GM21717 (cell line): ENCODE measurements at regions not wholly inside any gene's neighbourhood (a gene's known extent, or its start where the extent isn't known, plus 50 kb on each side); places are given as distances from the start of the nearest gene placed in this dataset.
A peak's percentile ranks its signal among the peaks of the same experiment; 100 is the strongest.
"Not testable (repeated sequence)": the region's sequence is repeated elsewhere in the genome, so short reads cannot be mapped to it uniquely, and the experiment has no call there.

Source experiments
- ATAC-seq: cut with Tn5 transposase; IDR thresholded peaks from one replicate; pipeline ENCODE4 v1.9.1; 2021; ENCODE audit warnings: mild to moderate bottlenecking, moderate library complexity; ENCODE audit not compliant: unreplicated experiment

DNA sequence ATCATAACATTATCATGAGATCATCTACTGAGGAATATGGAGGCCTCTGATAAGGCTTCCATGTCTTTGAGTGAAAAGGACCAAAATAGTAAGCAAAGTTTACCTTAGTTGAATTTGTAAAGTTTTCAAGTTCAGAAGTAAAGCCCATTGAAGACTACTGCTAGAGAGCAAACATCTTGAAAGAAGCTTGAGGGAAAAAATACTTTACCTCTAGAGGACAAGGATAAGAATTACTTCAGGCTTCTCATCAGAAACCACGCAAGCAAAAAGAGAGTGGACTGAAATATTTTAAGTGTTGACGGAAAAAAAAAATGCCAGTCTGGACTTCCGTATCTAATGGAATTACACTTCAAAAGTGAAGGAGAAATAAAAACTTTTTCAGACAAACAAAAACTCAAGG lies 114.3 kb downstream of the MPP7 start:
- ATAC-seq = no peak

DNA sequence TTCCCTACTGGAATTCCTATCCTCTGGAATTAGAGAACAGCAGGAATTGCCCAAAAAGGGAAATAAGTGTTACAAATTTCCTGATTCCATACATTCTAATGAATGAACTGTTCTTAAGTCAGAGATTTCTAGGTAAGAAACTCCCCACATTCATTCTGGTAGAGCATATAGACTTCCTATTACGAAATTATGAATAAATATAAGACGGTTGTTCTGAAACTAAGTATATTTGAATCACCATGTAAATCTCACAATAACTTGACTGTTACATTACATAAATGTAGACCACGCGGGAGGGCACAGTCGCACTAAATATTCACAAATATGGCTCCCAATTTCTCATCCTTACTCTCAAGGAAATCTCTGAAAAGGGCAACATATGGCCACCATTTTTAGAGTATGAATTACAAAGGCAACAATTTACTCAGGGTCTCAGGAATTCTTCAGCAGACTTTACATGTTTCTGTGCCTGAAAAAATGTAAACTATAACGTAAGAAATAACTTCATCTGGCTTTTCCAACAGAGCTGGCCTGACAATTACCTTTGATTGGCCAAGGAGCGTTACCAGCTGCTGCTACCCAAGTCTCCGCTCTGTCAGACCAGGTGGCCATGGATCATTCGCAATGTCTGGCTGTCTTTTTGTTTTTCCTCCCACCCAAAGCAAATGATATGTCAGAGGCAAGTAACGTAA lies 115.8 kb downstream of the MPP7 start:
- no peak for ATAC-seq

DNA sequence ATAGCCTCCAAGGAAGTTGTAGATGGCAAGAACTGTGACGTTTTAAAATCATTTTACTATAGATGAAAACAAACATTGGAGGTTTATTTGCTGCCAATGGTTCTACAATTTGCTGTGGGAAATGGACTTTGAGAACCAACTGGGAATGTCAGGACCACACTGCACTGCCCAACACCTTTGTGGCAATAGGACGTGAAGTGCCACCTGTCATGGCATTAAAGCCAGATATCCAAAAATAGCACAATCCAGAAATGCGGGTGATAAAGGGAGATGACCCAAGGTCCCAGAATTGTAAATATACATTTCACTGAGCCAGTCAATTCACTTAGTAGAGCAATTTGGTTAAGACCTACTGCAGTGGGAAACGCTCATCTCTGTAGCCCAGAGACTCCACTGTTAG lies 116.4 kb downstream of the MPP7 start:
- ATAC-seq = no peak

DNA sequence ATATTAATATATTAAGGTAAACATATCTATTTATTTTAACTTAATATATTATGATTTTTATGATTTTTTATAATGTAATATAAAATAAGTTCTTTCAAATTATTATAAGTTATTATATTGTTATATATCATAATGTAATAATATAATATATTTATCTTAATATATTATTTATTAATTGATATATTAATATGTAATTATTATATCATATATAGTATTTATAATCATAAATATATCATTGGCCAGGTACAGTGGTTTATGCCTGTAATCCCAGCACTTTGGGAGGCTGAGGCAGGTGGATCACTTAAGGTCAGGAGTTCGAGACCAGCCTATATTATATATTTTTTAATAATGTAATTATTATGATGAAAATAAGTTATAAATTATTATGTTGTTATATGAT lies 118.1 kb downstream of the MPP7 start:
- ATAC-seq = no peak

DNA sequence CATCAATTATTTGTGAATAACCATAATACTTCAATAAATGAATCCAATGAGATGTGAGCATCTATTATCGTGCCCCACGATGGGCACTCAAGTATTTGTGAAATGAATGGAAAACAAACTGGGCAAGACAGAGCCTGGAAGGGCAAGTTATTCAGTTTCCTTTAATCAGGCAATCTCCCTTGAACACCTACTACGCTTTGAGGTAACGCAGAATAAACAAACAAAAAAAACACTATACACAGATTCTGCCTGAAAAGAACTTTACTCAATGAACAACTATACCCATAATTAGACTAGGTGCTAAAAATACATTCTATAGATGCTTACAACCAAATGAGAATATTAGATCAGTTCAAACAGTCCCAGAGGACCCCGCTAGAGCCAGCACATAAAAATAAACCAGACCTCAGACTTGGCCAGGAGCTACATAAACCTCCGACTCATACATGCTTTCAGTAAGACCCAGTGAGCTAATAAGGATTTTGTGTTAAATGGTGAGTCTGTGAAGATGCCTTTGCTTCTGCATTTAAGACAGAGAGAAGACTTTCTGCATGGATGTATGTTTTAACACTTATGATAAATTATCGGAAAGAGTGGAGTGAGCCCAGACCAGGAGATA lies 121.3 kb downstream of the MPP7 start:
- no peak for ATAC-seq

DNA sequence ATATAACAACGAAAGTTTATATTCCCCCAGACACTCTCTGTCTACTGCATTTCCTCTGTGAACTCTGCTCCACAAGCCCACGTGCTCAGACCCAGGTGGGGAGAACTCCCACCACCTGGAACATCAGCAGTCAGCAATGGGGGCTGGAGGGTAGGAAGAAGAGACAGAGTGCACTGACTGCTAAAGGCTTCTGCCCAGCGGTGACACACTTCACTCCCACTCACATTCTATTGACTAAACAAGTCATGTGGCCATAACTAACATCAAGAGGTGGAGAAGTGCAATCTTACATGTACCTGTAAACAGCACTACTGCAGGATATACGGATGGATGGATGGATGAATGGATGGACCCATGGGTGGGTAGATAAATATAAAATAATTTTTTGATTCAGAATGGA lies 122.2 kb downstream of the MPP7 start:
- ATAC-seq = no peak

DNA sequence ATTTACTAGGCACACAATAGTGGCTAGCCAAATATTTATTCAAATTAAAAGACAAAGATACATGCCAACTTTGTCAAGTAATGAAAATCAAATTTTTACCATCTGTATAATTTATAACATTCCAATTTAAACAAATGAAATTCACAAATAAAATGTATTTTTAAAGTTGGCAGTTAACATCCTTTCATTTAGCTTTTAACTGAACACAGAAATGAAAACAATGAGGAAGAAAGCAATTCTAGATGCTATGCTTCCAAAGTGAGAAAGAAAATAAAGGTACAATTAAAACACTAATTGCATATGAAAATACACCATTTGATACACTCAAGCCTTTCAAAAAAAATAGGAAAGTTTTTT lies 123.1 kb downstream of the MPP7 start:
- ATAC-seq = no peak

DNA sequence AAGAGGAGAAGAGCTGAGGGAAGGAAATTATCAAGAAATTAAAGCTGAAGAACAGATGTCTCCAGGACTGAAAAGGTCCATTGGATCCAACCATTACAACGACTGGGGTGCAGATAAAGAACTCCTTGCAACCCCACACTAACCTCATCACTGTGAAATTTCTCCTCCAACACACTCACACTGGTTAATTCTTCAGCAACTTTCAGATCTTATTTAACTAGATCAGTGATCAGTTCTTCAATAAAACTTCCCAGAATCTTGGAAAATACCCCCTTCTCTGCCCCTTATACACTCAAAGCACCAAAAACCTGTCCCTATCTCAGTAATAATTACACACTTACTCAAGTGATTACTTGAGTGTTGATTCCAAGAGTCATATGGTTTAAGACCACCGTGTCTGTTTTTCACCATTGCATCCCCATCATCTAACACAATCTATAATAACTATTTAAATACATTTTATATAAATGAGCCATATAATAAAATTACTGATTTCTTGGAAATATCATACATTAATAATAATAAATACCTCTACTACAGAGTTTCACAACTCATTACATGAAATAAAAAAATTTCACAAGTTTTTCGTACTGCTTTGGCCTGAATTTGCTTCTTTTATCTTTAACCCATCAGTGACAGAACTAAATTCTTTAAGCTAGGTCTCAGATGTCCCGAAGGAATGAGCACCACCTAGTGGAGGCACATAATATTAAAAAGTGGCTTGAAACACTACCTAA lies 123.7 kb downstream of the MPP7 start:
- no peak for ATAC-seq

DNA sequence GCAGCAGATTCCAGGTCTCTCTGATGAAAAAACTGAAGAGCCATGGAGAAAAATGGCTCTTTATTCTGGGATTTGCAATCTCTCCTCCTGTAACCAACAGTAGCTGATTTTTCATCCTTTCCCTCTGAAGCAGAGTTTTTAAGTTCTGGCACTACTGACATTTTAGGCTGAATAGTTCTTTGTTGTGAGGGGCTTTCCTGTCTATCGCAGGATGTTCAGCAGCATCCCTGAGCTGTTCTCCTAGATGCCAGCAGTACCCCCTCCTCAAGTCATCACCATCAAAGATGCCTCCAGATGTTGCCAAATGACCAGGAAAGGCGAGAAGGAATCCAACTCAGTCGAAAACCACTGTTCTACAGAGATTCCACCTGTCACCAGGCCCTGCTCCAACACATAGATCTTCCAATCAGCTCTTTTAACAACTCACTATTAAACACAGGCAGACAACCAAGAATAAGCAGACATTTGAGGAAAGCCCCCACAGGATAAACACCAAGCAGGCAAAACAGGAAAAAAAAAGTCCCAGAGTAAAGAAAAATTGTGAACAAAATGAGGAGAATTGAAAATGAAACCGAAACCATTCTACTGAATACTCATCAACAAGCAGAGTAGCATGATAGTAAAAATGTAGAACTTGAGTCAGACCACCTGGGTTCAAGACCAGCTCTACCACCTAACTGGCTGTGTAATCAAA lies 124.8 kb downstream of the MPP7 start:
- ATAC-seq = peak; percentile 81

DNA sequence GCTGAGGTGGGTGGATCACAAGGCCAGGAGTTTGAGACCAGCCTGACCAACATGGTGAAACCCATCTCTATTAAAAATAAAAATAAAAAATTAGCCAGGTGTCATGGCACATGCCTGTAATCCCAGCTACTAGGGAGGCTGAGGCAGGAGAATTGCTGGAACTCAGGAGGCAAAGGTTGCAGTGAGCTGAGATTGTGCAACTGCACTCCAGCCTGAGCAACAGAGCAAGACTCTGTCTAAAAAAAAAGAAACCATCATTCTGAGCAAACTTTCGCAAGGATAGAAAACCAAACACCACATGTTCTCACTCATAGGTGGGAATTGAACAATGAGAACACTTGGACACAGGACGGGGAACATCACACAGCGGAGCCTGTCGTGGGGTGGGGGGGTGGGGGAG lies 126.4 kb downstream of the MPP7 start:
- ATAC-seq = not testable (repeated sequence)

DNA sequence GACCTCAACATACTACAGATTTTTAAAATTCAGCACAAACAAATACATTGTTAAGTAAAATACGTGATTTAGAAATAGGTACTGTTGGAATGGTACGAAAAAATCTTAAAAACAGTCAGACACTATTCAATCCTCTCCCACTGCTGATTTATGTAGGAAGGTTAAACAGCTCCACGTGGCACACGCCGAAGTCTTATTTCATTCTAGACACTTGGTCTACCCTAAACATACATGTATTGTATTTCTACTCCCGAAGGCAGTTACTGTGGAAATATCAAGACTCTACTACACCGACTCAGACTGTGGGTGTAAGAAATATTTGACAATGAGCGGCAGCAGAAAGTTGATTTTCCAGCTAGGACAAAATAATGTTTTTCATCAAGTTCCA lies 130.6 kb downstream of the MPP7 start:
- ATAC-seq = no peak

DNA sequence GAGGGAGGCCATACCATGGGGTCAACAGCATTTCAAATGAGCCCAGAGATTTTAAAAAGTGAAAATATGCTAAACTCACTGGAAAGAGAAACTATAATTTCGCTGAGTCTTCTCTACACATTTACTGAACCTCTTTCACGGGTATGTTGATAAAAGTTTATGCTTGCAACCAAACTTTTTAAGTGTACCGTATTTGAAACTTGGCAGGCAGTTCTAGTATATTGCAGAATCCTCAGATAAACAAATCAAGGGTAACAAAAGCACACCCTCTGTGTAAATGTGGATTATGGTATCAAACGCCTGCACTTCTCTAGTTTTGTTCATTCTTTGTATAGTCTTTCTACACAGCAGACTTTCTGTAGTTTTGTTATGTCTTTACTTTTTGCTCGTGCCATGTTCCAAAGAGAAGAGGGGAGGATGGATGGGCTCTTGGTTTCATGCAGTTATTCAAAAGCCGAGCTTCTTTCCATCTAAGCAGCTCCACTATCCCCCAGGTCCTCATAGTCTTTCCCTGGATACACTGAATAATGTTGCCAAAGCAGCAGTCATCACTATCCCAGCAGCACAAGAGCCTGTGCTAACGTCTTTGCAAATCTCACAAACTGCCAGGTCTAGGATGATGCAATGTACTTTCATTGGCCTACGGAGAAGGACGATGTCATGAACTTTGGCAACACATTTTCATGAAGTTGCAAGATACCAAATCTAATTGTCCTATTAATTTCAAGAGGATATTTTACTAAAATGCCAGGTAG lies 131.2 kb downstream of the MPP7 start:
- no peak for ATAC-seq

DNA sequence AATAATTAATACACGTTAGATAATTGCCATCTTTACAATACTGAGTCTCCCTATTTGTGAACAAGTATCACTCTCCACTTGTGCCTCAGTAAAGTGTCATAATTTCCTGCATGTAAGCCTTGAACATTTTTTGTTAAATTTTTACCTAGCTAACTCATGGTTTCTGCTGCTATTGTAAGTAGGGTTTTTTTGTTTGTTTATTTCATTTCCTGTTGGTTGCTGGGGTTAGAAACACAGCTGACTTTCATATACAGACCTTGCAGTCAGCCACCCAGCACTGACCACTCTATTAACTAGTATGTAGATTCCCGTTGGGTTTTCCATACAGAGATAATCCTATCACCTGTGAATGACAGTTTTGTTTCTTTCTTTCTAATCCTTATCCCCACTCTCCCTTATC lies 133.3 kb downstream of the MPP7 start:
- ATAC-seq = no peak

DNA sequence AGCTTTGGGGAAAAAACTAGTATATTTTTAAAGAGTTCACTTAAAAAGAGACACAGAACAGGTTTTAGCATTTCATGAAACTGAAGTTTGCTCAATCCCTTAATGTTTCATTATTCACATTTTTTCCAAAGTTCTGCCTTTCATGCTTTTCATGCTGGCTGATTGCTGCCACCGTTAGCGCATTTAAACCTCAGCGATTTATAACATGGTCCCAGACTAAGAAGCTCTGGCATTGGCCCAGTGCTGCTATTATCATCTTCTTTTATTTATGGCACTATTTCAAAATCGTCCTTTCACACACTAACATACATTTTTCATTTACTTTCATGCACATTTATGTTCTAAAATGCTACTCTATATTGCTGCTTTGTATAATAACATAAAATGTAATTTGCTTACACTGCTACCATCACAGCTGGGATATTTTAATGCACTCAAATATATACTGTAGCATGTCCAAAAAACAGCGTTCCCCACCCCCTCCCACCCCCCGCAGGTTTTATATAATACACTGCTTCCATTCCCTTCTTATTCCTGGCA lies 141.9 kb downstream of the MPP7 start:
- no peak for ATAC-seq

DNA sequence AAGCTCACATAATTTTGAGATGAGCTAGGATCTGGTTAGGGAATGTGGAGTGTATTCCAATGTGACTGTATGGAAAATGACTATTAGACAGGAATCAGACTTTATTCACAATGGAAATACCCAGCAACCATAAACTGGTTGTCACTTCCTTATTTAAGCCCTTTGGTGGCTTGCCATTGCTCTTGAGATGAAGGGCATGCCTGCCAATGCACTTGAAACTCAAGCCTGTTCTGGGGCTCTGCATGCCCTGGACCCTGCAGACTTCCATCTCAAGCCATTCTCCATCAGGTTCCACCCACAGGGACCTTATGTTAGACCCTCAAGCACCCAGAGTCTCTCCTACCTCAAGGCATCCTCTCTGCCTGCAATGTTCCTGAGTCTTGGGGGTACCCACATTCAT lies 145.5 kb downstream of the MPP7 start:
- no peak for ATAC-seq

DNA sequence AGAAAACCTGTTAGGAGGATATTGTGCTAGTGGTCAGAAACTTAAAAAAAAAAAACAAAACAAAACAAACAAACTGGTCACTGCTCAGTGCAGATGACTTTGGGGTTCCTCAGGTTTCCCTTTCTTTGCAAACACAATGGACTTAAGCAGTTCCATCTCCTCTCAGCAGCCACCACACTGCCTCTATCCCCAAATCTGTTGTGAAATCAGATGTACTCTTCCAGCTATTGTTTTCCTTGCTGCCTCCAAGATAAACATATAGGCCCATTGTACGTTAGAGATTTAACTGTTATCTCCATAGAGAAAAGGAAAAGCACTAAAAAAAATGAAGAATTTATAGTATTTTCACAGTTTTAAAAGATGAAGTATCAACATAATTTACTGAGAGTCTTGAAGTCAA lies 147.1 kb downstream of the MPP7 start:
- no peak for ATAC-seq

DNA sequence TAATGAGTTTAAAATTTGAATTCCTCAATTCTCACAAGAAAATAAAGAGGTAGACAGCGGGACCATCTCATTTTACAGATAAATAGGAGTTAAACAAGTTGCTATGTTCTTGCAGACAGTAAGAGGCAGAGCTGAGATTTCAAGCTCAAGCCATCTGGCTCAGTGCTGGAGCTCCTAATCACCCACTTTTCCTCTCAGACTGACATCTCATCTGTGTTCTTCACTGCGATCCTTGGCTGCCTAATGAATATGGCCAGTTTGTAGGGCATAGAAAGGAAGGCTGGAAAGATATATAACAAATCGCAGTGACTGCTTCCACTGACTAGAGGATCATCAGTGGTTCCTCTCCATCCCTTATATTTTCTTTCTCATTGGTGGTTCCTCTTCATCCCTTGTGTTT lies 151.2 kb downstream of the MPP7 start:
- ATAC-seq = no peak

DNA sequence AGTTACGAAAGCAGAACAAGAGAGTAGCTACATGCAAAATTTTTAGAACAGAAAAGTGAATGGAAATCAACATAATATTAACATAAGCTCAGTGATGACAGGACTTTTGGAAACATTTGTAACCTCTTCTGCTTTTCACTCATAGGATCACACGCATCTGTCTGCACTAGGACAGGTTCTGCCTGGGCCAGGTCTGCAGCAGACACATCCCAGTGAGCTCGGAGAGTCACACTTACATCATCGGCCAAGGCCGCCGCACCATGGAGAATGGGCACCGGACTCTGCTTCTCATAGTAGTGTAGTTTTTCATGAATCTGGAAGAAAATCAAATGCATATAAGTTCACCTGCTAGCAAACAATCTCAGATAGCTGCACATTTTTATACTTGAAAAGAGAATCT lies 150.9 kb upstream of the ODAD2 start:
- no peak for ATAC-seq

DNA sequence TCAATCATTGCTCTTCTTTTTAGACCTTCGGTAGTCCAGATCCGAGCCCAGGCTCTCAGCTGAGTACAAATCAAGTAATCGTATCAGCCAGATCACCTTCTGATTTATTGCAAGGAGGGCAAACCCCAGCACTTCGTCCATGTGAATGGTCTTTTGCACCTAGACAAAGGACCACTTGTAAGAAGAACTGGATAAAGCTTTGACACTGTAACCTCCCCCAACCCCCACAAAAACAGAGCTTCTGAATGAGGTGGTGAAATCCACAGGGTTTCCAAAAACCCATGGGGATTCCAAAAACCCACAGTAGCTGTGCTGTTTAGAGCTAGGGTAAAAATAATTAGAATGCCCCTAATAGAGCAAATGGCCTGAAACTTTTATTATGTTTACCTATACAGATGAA lies 148.8 kb upstream of the ODAD2 start:
- ATAC-seq = no peak

DNA sequence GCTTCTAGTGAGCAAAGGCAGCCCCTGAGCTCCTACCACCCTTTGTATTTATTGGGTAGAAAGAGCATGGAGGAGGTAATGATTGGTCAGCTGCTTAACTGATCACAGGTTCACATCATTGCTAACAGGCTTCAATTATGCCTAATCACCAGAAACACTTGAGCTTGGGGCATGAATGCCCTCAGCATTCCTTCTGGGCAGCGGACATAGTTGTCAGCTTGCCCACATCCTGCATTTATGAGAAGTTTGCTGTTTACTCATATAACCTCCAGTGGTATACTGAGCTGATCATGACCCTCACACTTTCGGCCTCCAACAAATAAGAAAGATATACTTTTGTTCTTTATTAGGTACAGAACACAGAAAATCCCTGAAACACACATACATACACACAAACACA lies 140.3 kb upstream of the ODAD2 start:
- no peak for ATAC-seq
